ENCODE measurements at regions not wholly inside any gene's neighbourhood (a gene's known extent, or its start where the extent isn't known, plus 50 kb on each side); places are given as distances from the start of the nearest gene placed in this dataset.

DNA sequence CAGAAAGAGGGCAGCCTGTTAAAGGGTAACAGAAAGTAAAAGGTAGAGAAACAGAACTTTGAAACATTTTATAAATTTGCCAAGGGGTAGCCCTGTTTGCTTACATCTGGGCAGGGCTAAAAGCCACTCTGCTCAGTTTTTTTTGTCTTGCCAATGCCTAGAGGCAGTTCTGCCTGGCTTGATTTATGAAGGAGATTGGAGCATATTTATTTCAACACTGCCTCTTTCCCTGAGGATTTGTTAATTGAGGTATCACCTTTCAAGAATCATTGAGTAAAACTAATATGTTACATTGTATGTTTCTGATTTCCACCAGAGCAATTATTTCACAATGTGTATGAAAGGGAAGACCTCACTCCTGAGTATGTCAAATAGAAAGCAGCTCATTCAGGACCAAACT lies 160.8 kb downstream of the GXYLT1 start:
- H3K36me3 ChIP-seq, result no peaks in the 10 kb centered on the region
- DNase-seq (no peak), ATAC-seq (ENCODE audit: low FRiP score in 2 of 2) (no peak)
- no peak overlapping the region for H3K4me3 ChIP-seq
- no peaks in the 10 kb centered on the region for H3K4me1 ChIP-seq
- H3K27ac ChIP-seq, result no peak overlapping the region
- H3K27me3 ChIP-seq, result no peaks in the 10 kb centered on the region
- peaks cover 0 to 10% (median 1%) of the 10 kb centered on the region in 4 donors for H3K9me3 ChIP-seq
- TF ChIP-seq, protein P1, sequence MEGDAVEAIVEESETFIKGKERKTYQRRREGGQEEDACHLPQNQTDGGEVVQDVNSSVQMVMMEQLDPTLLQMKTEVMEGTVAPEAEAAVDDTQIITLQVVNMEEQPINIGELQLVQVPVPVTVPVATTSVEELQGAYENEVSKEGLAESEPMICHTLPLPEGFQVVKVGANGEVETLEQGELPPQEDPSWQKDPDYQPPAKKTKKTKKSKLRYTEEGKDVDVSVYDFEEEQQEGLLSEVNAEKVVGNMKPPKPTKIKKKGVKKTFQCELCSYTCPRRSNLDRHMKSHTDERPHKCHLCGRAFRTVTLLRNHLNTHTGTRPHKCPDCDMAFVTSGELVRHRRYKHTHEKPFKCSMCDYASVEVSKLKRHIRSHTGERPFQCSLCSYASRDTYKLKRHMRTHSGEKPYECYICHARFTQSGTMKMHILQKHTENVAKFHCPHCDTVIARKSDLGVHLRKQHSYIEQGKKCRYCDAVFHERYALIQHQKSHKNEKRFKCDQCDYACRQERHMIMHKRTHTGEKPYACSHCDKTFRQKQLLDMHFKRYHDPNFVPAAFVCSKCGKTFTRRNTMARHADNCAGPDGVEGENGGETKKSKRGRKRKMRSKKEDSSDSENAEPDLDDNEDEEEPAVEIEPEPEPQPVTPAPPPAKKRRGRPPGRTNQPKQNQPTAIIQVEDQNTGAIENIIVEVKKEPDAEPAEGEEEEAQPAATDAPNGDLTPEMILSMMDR (IDR thresholded peaks at IDR 0.05), result no peak

DNA sequence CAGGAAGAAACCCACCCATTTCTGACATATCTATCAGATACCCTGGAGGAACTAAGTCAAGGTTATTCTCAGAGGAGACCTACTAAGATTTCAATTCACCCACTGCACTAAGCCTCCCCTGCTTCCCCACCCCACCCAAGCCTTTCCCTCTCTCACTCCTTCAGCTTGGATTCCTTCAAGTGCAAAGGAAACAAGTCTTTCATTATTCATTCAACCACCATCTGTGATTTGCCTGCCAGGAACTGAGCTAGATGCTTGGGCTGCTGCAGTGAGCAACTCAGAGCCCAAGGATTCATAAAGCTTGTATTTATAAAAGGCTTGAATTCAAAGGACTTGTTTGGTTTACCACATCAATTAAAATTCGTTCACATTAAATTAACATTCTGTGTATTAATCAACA lies 161.3 kb downstream of the GXYLT1 start:
- peaks cover 0 to 5% (median 0%) of the 10 kb centered on the region in 4 donors for H3K9me3 ChIP-seq
- no peak overlapping the region for H3K27ac ChIP-seq
- no peaks in the 10 kb centered on the region for H3K27me3 ChIP-seq
- ATAC-seq (ENCODE audit: low FRiP score in 2 of 2) (no peak), DNase-seq (no peak)
- H3K4me3 ChIP-seq, result no peak overlapping the region
- TF ChIP-seq EP300 (IDR thresholded peaks at IDR 0.05), result no peak
- TF ChIP-seq POLR2AphosphoS5 (IDR thresholded peaks at IDR 0.05), result no peak
- TF ChIP-seq POLR2A (IDR thresholded peaks at IDR 0.05), result no peak
- TF ChIP-seq, protein P1 (IDR thresholded peaks at IDR 0.05), result no peak
- H3K4me1 ChIP-seq, result no peaks in the 10 kb centered on the region
- no peaks in the 10 kb centered on the region for H3K36me3 ChIP-seq
- 38 to 59% methylated on average over 1 of the region's 1 CpG for WGBS, 2 donors

DNA sequence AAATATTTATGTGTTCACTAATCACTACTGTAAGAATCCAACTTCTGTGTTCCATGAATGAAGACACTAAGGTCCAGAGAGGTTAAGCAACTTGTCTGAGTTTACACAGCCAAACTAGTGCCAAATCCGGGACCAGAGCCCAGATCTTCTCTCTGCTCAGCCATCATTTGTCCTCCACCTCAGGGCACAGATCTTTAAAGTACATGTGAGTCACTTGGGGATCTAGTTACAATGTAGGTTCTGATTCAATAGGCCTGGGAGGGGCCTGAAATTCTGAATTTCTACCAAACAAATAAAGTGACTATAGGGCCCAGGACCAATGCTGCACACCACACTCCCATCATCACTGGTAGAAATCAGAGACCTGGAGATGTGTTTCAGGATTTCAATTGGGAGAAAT lies 162.9 kb downstream of the GXYLT1 start:
- Histone ChIP-seq H3K27ac (no peak overlapping the region), H3K36me3 (no peaks in the 10 kb centered on the region), H3K9me3 (no peaks in the 10 kb centered on the region), H3K4me1 (no peaks in the 10 kb centered on the region), H3K27me3 (no peaks in the 10 kb centered on the region), H3K4me3 (no peak overlapping the region)
- TF ChIP-seq, protein P1 (IDR thresholded peaks at IDR 0.05), result no peak
- no peak for TF ChIP-seq EP300 (IDR thresholded peaks at IDR 0.05)
- ATAC-seq (ENCODE audit: low FRiP score in 2 of 2) (no peak), DNase-seq (no peak)
- 73% methylated on average over 1 of the region's 1 CpG; no CpG with 5 or more reads in 1 of the 2 donors for WGBS, 2 donors

DNA sequence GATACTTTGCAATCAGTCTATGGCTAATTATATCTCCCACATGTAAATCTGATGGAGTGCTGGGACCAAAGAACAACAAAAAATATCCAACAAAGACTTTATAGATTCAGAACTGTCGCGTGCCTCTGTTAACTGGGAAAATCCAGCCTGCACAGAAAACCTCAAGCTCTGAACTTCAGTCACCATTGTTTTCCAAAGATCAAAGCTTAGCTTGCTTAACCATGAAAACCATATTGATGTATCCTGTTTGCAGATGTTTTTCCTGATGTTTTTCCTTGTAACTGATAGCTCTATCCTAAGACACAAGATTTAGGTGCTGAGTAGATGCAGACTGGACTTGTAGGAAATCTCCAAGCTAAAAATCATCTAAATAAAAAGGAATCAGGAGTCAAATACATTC lies 163.7 kb downstream of the GXYLT1 start:
- H3K4me1 ChIP-seq, result no peaks in the 10 kb centered on the region
- ATAC-seq (ENCODE audit: low FRiP score in 2 of 2), result no peak
- H3K9me3 ChIP-seq, result no peaks in the 10 kb centered on the region
- TF ChIP-seq EP300 (IDR thresholded peaks at IDR 0.05), result no peak
- TF ChIP-seq POLR2A (IDR thresholded peaks at IDR 0.05), result no peak
- TF ChIP-seq, protein P1 (IDR thresholded peaks at IDR 0.05), result no peak
- TF ChIP-seq POLR2AphosphoS5 (IDR thresholded peaks at IDR 0.05), result no peak
- 81 to 86% methylated on average over 2 of the region's 2 CpGs for WGBS, 2 donors
- DNase-seq, result no peak
- H3K36me3 ChIP-seq, result no peaks in the 10 kb centered on the region
- no peaks in the 10 kb centered on the region for H3K27me3 ChIP-seq
- no peak overlapping the region for H3K27ac ChIP-seq
- H3K4me3 ChIP-seq, result no peak overlapping the region

DNA sequence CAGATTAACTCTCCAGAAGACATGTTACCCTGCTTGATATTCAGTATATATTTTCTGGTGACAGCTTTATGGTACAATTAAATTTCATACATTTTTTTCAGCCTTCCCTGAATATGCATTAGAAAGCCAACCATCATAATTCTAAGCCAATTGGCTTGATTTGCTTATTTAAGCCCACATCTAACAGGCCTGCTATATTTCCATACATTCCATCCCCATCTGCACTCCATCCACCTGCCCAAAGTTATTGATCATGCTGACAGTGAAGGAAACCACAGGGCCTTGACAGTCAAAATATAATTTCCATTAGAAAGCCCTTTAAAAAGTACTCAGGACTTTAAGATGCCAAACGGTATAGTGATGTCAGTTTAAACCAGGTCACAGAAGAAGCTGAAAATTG lies 164.3 kb downstream of the GXYLT1 start:
- ATAC-seq (ENCODE audit: low FRiP score in 2 of 2) (no peak), DNase-seq (no peak)
- no peak overlapping the region for H3K27ac ChIP-seq
- no peak overlapping the region for H3K4me3 ChIP-seq
- no peaks in the 10 kb centered on the region for H3K27me3 ChIP-seq
- WGBS, 2 donors, result 63 to 70% methylated on average over 1 of the region's 1 CpG
- TF ChIP-seq POLR2A (IDR thresholded peaks at IDR 0.05), result no peak
- no peaks in the 10 kb centered on the region for H3K36me3 ChIP-seq
- H3K9me3 ChIP-seq, result no peaks in the 10 kb centered on the region
- no peaks in the 10 kb centered on the region for H3K4me1 ChIP-seq
